Fibroblast of mammary gland (primary cell): ENCODE measurements at regions not wholly inside any gene's neighbourhood (a gene's known extent, or its start where the extent isn't known, plus 50 kb on each side); places are given as distances from the start of the nearest gene placed in this dataset.

ENCODE experiments used
- DNase-seq: peaks from one replicate; pipeline ENCODE4 v3.0.0-alpha.2; 2010; ENCODE audit warnings: low read depth
- H3K4me3 ChIP-seq: 2 replicates; pipeline ENCODE4 v1.5.1; 2011; ENCODE audit warnings: low read depth, mild to moderate bottlenecking, low read length, moderate library complexity; ENCODE audit not compliant: control insufficient read depth
- CTCF ChIP-seq: conservative IDR thresholded peaks from 2 replicates; pipeline ENCODE4 v1.5.1; 2011; ENCODE audit warnings: low read depth, low read length, inconsistent platforms; ENCODE audit not compliant: control insufficient read depth, insufficient read depth

GRCh38 chr6:163671355-163671754, 256.8 kb downstream of the QKI start:
- no peak overlapping the region for H3K4me3 ChIP-seq
- no peak for TF ChIP-seq CTCF
- no peak for DNase-seq

- H3K4me3 ChIP-seq: no peak overlapping the region
- no peak for TF ChIP-seq CTCF
Observed at GRCh38 chr6:163670336-163670735, 255.8 kb downstream of the QKI start.

GRCh38 chr6:163668061-163668426, 253.5 kb downstream of the QKI start:
- no peak overlapping the region for H3K4me3 ChIP-seq
- TF ChIP-seq CTCF: no peak
- DNase-seq: no peak

More at GRCh38 chr6:163670336-163670735, 255.8 kb downstream of the QKI start:
- no peak for DNase-seq

- no peak for TF ChIP-seq CTCF
- peak; percentile 72 for DNase-seq
- H3K4me3 ChIP-seq: no peak overlapping the region
Observed at GRCh38 chr6:163667372-163668060, 253.0 kb downstream of the QKI start.

- no peak overlapping the region for H3K4me3 ChIP-seq
- DNase-seq: no peak
- TF ChIP-seq CTCF: no peak
Observed at GRCh38 chr6:163665464-163665863, 250.9 kb downstream of the QKI start.

GRCh38 chr6:163663575-163663974, 249.1 kb downstream of the QKI start:
- no peak overlapping the region for H3K4me3 ChIP-seq
- no peak for DNase-seq
- TF ChIP-seq CTCF: no peak
